ENCODE measurements at regions not wholly inside any gene's neighbourhood (a gene's known extent, or its start where the extent isn't known, plus 50 kb on each side); places are given as distances from the start of the nearest gene placed in this dataset.

GRCh38 chr2:12877761-12878160, 161.0 kb downstream of the TRIB2 start:
- Mint-ChIP-seq H3K36me3 (ENCODE audit: low read depth) (no peaks in the 10 kb centered on the region), H3K27ac (no peak overlapping the region), H3K9me3 (no peaks in the 10 kb centered on the region), H3K4me1 (ENCODE audit: low read depth) (peaks cover 4% of the 10 kb centered on the region), H3K27me3 (ENCODE audit: low read depth) (peaks cover 11% of the 10 kb centered on the region), H3K4me3 (no peak overlapping the region)

- Mint-ChIP-seq H3K9me3 (no peaks in the 10 kb centered on the region), H3K36me3 (ENCODE audit: low read depth) (no peaks in the 10 kb centered on the region), H3K27ac (no peak overlapping the region), H3K4me1 (ENCODE audit: low read depth) (no peaks in the 10 kb centered on the region), H3K4me3 (no peak overlapping the region), H3K27me3 (ENCODE audit: low read depth) (peaks cover 15% of the 10 kb centered on the region)
These were observed 162.9 kb downstream of the TRIB2 start for GRCh38 chr2:12879649-12880048.

DNA sequence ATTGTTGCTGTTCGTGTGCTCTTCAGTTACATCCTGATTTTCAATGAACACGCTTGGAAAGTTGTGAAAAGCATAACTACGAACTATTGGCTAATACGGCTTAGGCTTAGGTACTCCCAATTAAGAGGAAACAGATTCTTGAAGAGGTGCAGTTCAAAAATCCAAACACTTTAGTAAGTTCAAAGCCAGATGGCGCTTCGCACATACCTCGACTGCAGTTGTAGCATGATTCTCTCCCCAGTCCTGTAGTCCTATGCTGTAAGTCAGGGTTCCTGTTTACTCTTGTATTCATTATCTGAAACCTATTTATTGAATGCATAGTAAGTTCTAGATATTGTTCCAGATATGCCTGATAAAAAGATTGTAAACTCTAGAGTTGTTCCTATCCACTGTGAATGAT, 165.2 kb downstream of the TRIB2 start:
- no peak overlapping the region for H3K4me3 Mint-ChIP-seq
- peaks cover 19% of the 10 kb centered on the region for H3K27me3 Mint-ChIP-seq (ENCODE audit: low read depth)
- H3K27ac Mint-ChIP-seq: no peak overlapping the region
- H3K4me1 Mint-ChIP-seq (ENCODE audit: low read depth): no peaks in the 10 kb centered on the region
- H3K9me3 Mint-ChIP-seq: no peaks in the 10 kb centered on the region
- no peaks in the 10 kb centered on the region for H3K36me3 Mint-ChIP-seq (ENCODE audit: low read depth)

DNA sequence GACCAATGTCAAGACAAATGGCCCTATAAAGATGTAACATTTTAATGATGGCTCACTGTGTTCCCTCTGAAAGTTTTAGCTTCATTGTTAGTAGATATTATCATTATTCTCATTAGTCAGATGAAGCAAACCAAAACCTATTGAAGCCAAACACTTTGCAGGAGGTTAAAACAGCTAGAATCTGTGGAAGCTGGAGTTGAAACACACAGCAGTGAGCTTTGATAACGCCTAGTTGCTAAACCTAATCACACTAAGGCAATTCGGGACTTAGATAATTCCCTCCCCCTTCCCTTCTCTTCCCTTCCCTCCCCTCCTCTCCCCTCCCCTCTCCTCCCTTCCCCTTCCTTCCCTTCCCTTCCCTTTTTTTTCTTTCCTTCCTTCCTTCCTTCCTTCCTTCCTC, 165.7 kb downstream of the TRIB2 start:
- H3K27ac Mint-ChIP-seq: no peak overlapping the region
- peaks cover 19% of the 10 kb centered on the region for H3K27me3 Mint-ChIP-seq (ENCODE audit: low read depth)
- no peaks in the 10 kb centered on the region for H3K4me1 Mint-ChIP-seq (ENCODE audit: low read depth)
- no peaks in the 10 kb centered on the region for H3K36me3 Mint-ChIP-seq (ENCODE audit: low read depth)
- no peak overlapping the region for H3K4me3 Mint-ChIP-seq
- no peaks in the 10 kb centered on the region for H3K9me3 Mint-ChIP-seq

DNA sequence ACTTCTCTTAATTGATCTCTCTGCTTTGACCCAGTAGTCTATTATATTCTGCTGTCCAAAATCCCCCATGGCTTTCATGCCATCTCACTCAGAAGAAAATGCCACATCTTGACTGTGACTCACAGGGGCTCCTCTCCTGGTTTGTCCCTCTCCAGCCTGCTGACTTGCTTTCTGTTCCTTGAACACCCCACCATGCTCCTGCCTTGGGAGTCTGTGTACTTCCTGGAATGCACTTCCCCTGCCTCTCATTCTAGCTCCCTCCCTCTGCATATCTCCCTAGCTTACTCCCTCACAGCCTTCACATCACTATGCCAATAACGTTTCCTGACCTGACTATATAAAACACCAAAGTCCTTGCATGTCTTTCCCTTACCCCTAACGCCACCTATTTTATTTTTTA, 167.2 kb downstream of the TRIB2 start:
- H3K27ac Mint-ChIP-seq: no peak overlapping the region
- H3K4me1 Mint-ChIP-seq (ENCODE audit: low read depth): no peaks in the 10 kb centered on the region
- no peaks in the 10 kb centered on the region for H3K9me3 Mint-ChIP-seq
- H3K27me3 Mint-ChIP-seq (ENCODE audit: low read depth): peaks cover 17% of the 10 kb centered on the region
- no peak overlapping the region for H3K4me3 Mint-ChIP-seq
- no peaks in the 10 kb centered on the region for H3K36me3 Mint-ChIP-seq (ENCODE audit: low read depth)

DNA sequence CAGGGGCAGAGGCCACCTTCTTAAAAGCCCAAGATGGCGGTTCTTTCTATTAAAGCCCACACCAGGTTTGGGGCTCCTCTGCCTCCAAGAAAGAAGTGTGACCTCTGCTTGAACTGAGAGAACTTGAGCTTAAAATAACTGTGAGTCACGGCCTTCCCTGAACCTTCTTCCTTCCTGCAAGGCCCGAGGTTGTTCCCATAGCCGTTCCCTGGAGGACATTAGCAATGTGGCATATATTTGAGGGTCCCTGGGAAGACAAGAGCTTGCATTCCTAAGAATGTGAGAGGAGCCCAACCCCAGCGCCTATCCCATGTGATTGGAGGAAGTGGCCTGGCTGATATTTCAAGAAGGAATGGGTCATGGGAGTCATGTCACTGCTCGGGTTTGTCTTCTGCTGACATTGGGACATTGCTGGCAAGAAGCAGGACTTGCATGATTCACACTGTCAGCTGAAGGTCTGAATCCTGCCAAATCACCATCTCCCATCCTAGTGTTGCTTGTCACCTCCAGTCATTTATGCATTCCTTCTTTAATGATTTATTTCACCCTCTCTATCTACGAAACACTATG, 168.1 kb downstream of the TRIB2 start:
- Mint-ChIP-seq H3K36me3 (ENCODE audit: low read depth) (no peaks in the 10 kb centered on the region), H3K27me3 (ENCODE audit: low read depth) (peaks cover 18% of the 10 kb centered on the region), H3K4me3 (no peak overlapping the region), H3K27ac (no peak overlapping the region), H3K4me1 (ENCODE audit: low read depth) (no peaks in the 10 kb centered on the region), H3K9me3 (no peaks in the 10 kb centered on the region)

- H3K4me1 Mint-ChIP-seq (ENCODE audit: low read depth): no peaks in the 10 kb centered on the region
- H3K27me3 Mint-ChIP-seq (ENCODE audit: low read depth): peaks cover 22% of the 10 kb centered on the region
- peaks cover 2% of the 10 kb centered on the region for H3K36me3 Mint-ChIP-seq (ENCODE audit: low read depth)
- H3K9me3 Mint-ChIP-seq: peaks cover 25% of the 10 kb centered on the region
- no peak overlapping the region for H3K4me3 Mint-ChIP-seq
- H3K27ac Mint-ChIP-seq: no peak overlapping the region
These were observed 173.3 kb downstream of the TRIB2 start for GRCh38 chr2:12890066-12890465.

- Mint-ChIP-seq H3K36me3 (ENCODE audit: low read depth) (peaks cover 2% of the 10 kb centered on the region), H3K4me1 (ENCODE audit: low read depth) (no peaks in the 10 kb centered on the region), H3K27ac (no peak overlapping the region), H3K27me3 (ENCODE audit: low read depth) (peaks cover 24% of the 10 kb centered on the region), H3K4me3 (no peak overlapping the region), H3K9me3 (peaks cover 28% of the 10 kb centered on the region)
These were observed 173.8 kb downstream of the TRIB2 start for GRCh38 chr2:12890481-12890991.

DNA sequence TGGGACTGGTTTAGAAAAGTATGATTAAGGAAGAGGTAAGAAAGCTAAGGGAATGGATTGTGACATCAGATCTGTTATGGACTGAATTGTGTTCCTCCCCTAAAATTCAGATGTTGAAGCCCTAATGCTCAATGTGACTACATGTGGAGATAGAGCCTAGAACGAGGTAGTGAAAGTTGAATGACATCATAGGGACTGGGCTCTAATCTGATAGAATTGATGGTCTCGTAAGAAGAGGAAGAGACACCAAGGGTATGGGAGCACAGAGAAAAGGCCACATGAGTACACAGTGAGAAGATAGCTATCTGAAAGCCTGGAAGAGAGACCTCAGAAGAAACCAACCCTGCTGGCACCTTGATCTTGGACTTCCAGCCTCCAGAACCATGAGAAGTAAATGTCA, 178.3 kb downstream of the TRIB2 start:
- H3K9me3 Mint-ChIP-seq: peaks cover 28% of the 10 kb centered on the region
- peaks cover 4% of the 10 kb centered on the region for H3K4me1 Mint-ChIP-seq (ENCODE audit: low read depth)
- peaks cover 12% of the 10 kb centered on the region for H3K27me3 Mint-ChIP-seq (ENCODE audit: low read depth)
- peaks cover 2% of the 10 kb centered on the region for H3K36me3 Mint-ChIP-seq (ENCODE audit: low read depth)
- no peak overlapping the region for H3K27ac Mint-ChIP-seq
- H3K4me3 Mint-ChIP-seq: no peak overlapping the region

DNA sequence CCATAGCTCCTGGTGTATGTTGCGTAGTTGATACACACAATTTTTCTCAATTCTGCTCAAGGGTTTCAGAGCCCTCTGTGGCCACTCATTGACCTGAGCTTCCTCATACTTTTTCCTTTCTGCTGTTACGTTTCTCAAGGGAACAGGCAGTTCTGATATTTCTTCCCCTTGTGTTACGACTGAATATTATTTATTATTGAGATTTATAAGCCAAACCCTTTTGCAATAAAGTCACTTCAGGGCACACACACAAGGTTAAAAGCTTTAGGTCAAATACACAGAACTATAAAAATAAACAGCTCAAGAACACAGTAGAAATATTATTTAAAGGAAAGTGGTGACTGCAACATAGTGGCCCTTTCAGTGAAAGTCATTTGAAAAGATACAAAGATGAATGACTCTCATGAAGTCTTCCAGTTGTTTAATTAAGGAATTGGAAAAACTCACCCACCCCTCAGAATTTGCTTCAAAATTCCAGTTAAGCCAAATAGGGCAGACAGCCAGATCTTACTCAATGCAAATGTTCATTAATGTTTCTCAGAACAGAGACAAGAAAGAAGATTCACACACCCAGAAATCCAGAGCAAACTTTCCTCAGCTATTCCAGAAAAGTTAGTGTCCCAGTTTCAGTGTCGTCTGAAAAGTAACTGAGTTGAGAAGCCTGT, 179.7 kb downstream of the TRIB2 start:
- peaks cover 25% of the 10 kb centered on the region for H3K9me3 Mint-ChIP-seq
- H3K27me3 Mint-ChIP-seq (ENCODE audit: low read depth): peaks cover 12% of the 10 kb centered on the region
- no peak overlapping the region for H3K27ac Mint-ChIP-seq
- peaks cover 4% of the 10 kb centered on the region for H3K4me1 Mint-ChIP-seq (ENCODE audit: low read depth)
- H3K4me3 Mint-ChIP-seq: no peak overlapping the region
- peaks cover 2% of the 10 kb centered on the region for H3K36me3 Mint-ChIP-seq (ENCODE audit: low read depth)

DNA sequence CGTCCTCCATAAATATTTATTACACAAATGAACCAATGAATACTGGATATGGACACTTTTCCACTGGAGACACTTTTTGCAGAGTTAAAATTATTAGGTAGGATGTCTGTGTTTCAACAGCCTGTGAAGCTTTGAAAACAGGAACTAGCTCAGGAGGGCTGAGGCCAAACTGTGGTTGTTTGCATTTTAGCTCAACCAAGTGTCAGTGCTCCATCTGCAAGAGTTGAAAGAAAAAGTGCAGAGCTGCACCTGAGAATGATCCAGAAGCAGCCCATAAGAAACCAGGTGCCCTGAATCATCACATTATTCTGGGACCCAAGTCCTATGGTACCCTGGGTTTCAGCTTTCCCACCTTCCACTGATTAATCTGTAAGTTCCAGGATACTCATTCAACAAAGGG, 180.4 kb downstream of the TRIB2 start:
- Mint-ChIP-seq H3K36me3 (ENCODE audit: low read depth) (no peaks in the 10 kb centered on the region), H3K4me1 (ENCODE audit: low read depth) (peaks cover 4% of the 10 kb centered on the region), H3K4me3 (no peak overlapping the region), H3K27ac (no peak overlapping the region), H3K27me3 (ENCODE audit: low read depth) (peaks cover 8% of the 10 kb centered on the region), H3K9me3 (peaks cover 19% of the 10 kb centered on the region)

- no peak overlapping the region for H3K27ac Mint-ChIP-seq
- H3K27me3 Mint-ChIP-seq (ENCODE audit: low read depth): peaks cover 8% of the 10 kb centered on the region
- no peaks in the 10 kb centered on the region for H3K4me1 Mint-ChIP-seq (ENCODE audit: low read depth)
- H3K9me3 Mint-ChIP-seq: no peaks in the 10 kb centered on the region
- H3K4me3 Mint-ChIP-seq: no peak overlapping the region
- H3K36me3 Mint-ChIP-seq (ENCODE audit: low read depth): no peaks in the 10 kb centered on the region
These were observed 186.5 kb downstream of the TRIB2 start for GRCh38 chr2:12903272-12903671.

DNA sequence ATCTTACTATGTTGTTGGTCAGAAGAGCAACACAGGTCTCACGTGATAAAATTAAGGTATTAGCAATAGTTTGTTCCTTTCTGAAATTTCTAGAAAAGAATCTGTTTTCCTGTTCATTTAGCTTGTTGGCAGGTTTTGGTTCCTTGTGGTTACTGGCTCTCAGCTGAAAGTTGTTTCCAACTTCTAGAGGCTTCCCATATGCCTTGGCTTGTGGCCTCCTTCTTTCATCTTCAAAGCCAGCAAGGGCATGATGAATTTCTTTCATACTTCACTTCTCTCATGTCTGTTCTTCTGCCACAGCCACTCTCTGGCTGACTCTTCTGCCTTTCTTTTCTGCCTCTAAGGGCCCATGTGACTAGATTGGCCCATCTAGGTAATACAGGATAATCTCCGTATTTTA, 193.7 kb downstream of the TRIB2 start:
- Mint-ChIP-seq H3K4me1 (ENCODE audit: low read depth) (no peaks in the 10 kb centered on the region), H3K9me3 (no peaks in the 10 kb centered on the region), H3K4me3 (no peak overlapping the region), H3K27me3 (ENCODE audit: low read depth) (peaks cover 23% of the 10 kb centered on the region), H3K36me3 (ENCODE audit: low read depth) (no peaks in the 10 kb centered on the region), H3K27ac (no peak overlapping the region)

GRCh38 chr2:12915787-12916186, 199.1 kb downstream of the TRIB2 start:
- no peaks in the 10 kb centered on the region for H3K9me3 Mint-ChIP-seq
- H3K36me3 Mint-ChIP-seq (ENCODE audit: low read depth): no peaks in the 10 kb centered on the region
- H3K4me3 Mint-ChIP-seq: no peak overlapping the region
- H3K27me3 Mint-ChIP-seq (ENCODE audit: low read depth): peaks cover 24% of the 10 kb centered on the region
- H3K27ac Mint-ChIP-seq: no peak overlapping the region
- no peaks in the 10 kb centered on the region for H3K4me1 Mint-ChIP-seq (ENCODE audit: low read depth)

DNA sequence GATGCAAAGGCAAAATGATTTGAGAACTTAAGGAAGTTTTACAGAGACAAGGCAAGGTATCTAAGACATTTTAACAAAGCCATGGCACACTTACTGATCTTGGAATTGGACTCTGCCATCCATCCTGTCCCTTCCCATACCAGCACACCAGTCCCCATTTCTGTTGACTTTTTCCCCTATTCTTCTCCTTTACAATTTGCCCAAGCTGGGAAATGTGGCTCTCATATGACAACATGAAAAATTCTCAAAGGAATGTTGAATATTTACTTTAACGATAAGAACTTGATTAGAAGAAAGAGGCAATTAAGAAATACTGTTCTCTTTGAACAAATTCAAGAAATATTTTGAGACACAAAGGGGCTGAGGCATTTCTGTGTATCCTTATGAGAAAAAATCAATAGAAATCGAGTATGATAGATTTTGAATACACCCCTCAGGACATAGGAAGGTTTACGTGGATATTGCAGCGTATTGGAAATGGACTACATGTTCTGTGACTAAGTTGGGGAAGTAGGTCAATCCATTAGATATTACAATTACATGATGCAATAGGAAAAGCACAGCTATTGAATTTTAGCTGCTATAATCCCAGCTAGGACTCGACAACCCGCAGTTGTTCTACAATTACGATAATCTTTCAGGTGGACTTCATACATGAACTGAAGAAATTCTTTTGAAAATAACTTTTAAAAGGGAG, 201.6 kb downstream of the TRIB2 start:
- peaks cover 25% of the 10 kb centered on the region for H3K27me3 Mint-ChIP-seq (ENCODE audit: low read depth)
- no peak overlapping the region for H3K4me3 Mint-ChIP-seq
- H3K4me1 Mint-ChIP-seq (ENCODE audit: low read depth): no peaks in the 10 kb centered on the region
- H3K27ac Mint-ChIP-seq: no peak overlapping the region
- H3K9me3 Mint-ChIP-seq: no peaks in the 10 kb centered on the region
- no peaks in the 10 kb centered on the region for H3K36me3 Mint-ChIP-seq (ENCODE audit: low read depth)

All from T-helper 1 cell treated with Interleukin-12 subunit alpha and Interleukin-12 subunit beta and Interleukin-4 antibody, amounts not matched to agents 30 μg/mL and 1 μg/mL, for 36 hours (primary cell).